Retinal pigment epithelial cell (primary cell): ENCODE measurements at regions not wholly inside any gene's neighbourhood (a gene's known extent, or its start where the extent isn't known, plus 50 kb on each side); places are given as distances from the start of the nearest gene placed in this dataset.

Experiments used
- DNase-seq: peaks from one replicate; pipeline ENCODE4 v3.0.0-alpha.2; 2010; ENCODE audit warnings: low read depth
- H3K4me3 ChIP-seq: 2 replicates; pipeline ENCODE4 v1.5.1; 2011; ENCODE audit warnings: mild to moderate bottlenecking, low read length, control low read depth, moderate library complexity
- CTCF ChIP-seq: conservative IDR thresholded peaks from 2 replicates; pipeline ENCODE4 v1.5.1; 2011; ENCODE audit warnings: low read depth, low read length, control low read depth, inconsistent platforms

- DNase-seq, result no peak
- no peak for TF ChIP-seq CTCF
- H3K4me3 ChIP-seq, result no peak overlapping the region
Observed at GRCh38 chr1:5444396-5444795, 547.8 kb downstream of the NPHP4 start.

GRCh38 chr1:5436808-5437207 is 555.4 kb downstream of the NPHP4 start:
- no peak for TF ChIP-seq CTCF
- DNase-seq, result no peak
- no peak overlapping the region for H3K4me3 ChIP-seq

- no peak for DNase-seq
- no peak overlapping the region for H3K4me3 ChIP-seq
- TF ChIP-seq CTCF, result no peak
Observed at GRCh38 chr1:5435414-5435813, 556.8 kb downstream of the NPHP4 start.

- no peak overlapping the region for H3K4me3 ChIP-seq
- no peak for DNase-seq
- no peak for TF ChIP-seq CTCF
Observed at GRCh38 chr1:5432436-5432835, 559.8 kb downstream of the NPHP4 start.

GRCh38 chr1:5430911-5431697 is 561.1 kb downstream of the NPHP4 start:
- no peak for DNase-seq
- no peak for TF ChIP-seq CTCF
- H3K4me3 ChIP-seq, result no peak overlapping the region

- no peak overlapping the region for H3K4me3 ChIP-seq
- no peak for DNase-seq
- TF ChIP-seq CTCF, result no peak
Observed at GRCh38 chr1:5430136-5430535, 562.1 kb downstream of the NPHP4 start.

- no peak for DNase-seq
Observed at GRCh38 chr1:5428351-5428750, 563.9 kb downstream of the NPHP4 start.

More at GRCh38 chr1:5428351-5428750, 563.9 kb downstream of the NPHP4 start:
- no peak for TF ChIP-seq CTCF
- H3K4me3 ChIP-seq, result no peak overlapping the region
